ENCODE measurements at regions not wholly inside any gene's neighbourhood (a gene's known extent, or its start where the extent isn't known, plus 50 kb on each side); places are given as distances from the start of the nearest gene placed in this dataset.

- DNase-seq, result no peak
- no peaks in the 10 kb centered on the region for H3K27me3 ChIP-seq (replicated peaks; ENCODE audit: insufficient read depth, low read length)
These were observed 904.9 kb downstream of the CENPC start for GRCh38 chr4:66640233-66640990.

GRCh38 chr4:66639361-66639760 lies 905.9 kb downstream of the CENPC start:
- Histone ChIP-seq H3K4me2 (ENCODE audit: low read depth, low read length) (no peak overlapping the region), H3K27ac (ENCODE audit: low read length) (no peak overlapping the region), H3K9me3 (replicated peaks; ENCODE audit: insufficient read depth, low read length) (no peaks in the 10 kb centered on the region), H3K9me2 (replicated peaks; ENCODE audit: insufficient read depth, low read length) (no peaks in the 10 kb centered on the region), H3K27me3 (replicated peaks; ENCODE audit: insufficient read depth, low read length) (no peaks in the 10 kb centered on the region), H3K36me3 (replicated peaks; ENCODE audit: insufficient read depth, low read length) (no peaks in the 10 kb centered on the region), H2AFZ (ENCODE audit: low read length) (no peak overlapping the region), H3K4me3 (ENCODE audit: low read length) (no peak overlapping the region), H3K9ac (ENCODE audit: low read length) (no peak overlapping the region), H3K79me2 (ENCODE audit: low read length) (no peaks in the 10 kb centered on the region), H3K4me1 (ENCODE audit: low read length) (no peaks in the 10 kb centered on the region), H3F3A (ENCODE audit: insufficient read depth, low read length) (no peaks in the 10 kb centered on the region), H4K20me1 (ENCODE audit: insufficient read depth, low read length) (no peaks in the 10 kb centered on the region)
- TF ChIP-seq EZH2 (optimal IDR thresholded peaks at IDR 0.05; ENCODE audit: low read depth, low read length) (no peak), EZH2phosphoT487 (IDR thresholded peaks at IDR 0.05; ENCODE audit: low read length) (no peak), CTCF (IDR thresholded peaks at IDR 0.05; ENCODE audit: low read length) (no peak)
- DNase-seq, result no peak

More at GRCh38 chr4:66640233-66640990, 904.9 kb downstream of the CENPC start:
- H3F3A ChIP-seq (ENCODE audit: insufficient read depth, low read length), result no peaks in the 10 kb centered on the region
- no peak for TF ChIP-seq EZH2phosphoT487 (IDR thresholded peaks at IDR 0.05; ENCODE audit: low read length)
- no peak for TF ChIP-seq CTCF (IDR thresholded peaks at IDR 0.05; ENCODE audit: low read length)
- no peak for TF ChIP-seq EZH2 (optimal IDR thresholded peaks at IDR 0.05; ENCODE audit: low read depth, low read length)
- no peak overlapping the region for H3K9ac ChIP-seq (ENCODE audit: low read length)
- H2AFZ ChIP-seq (ENCODE audit: low read length), result no peak overlapping the region
- H3K79me2 ChIP-seq (ENCODE audit: low read length), result no peaks in the 10 kb centered on the region
- no peaks in the 10 kb centered on the region for H3K4me1 ChIP-seq (ENCODE audit: low read length)
- H3K9me3 ChIP-seq (replicated peaks; ENCODE audit: insufficient read depth, low read length), result no peaks in the 10 kb centered on the region
- no peak overlapping the region for H3K4me3 ChIP-seq (ENCODE audit: low read length)
- no peak overlapping the region for H3K4me2 ChIP-seq (ENCODE audit: low read depth, low read length)
- H3K9me2 ChIP-seq (replicated peaks; ENCODE audit: insufficient read depth, low read length), result no peaks in the 10 kb centered on the region
- no peak overlapping the region for H3K27ac ChIP-seq (ENCODE audit: low read length)
- no peaks in the 10 kb centered on the region for H4K20me1 ChIP-seq (ENCODE audit: insufficient read depth, low read length)
- H3K36me3 ChIP-seq (replicated peaks; ENCODE audit: insufficient read depth, low read length), result no peaks in the 10 kb centered on the region

GRCh38 chr4:66636349-66636748 lies 909.0 kb downstream of the CENPC start:
- no peak overlapping the region for H3K9ac ChIP-seq (ENCODE audit: low read length)
- TF ChIP-seq CTCF (IDR thresholded peaks at IDR 0.05; ENCODE audit: low read length) (no peak), EZH2 (optimal IDR thresholded peaks at IDR 0.05; ENCODE audit: low read depth, low read length) (no peak), EZH2phosphoT487 (IDR thresholded peaks at IDR 0.05; ENCODE audit: low read length) (no peak)
- no peak overlapping the region for H3K27ac ChIP-seq (ENCODE audit: low read length)

More at GRCh38 chr4:66636349-66636748, 909.0 kb downstream of the CENPC start:
- Histone ChIP-seq H3K4me2 (ENCODE audit: low read depth, low read length) (no peak overlapping the region), H3F3A (ENCODE audit: insufficient read depth, low read length) (no peaks in the 10 kb centered on the region), H3K9me3 (replicated peaks; ENCODE audit: insufficient read depth, low read length) (no peaks in the 10 kb centered on the region), H3K79me2 (ENCODE audit: low read length) (no peaks in the 10 kb centered on the region), H3K4me3 (ENCODE audit: low read length) (no peak overlapping the region), H2AFZ (ENCODE audit: low read length) (no peak overlapping the region), H3K4me1 (ENCODE audit: low read length) (no peaks in the 10 kb centered on the region), H3K27me3 (replicated peaks; ENCODE audit: insufficient read depth, low read length) (no peaks in the 10 kb centered on the region), H3K36me3 (replicated peaks; ENCODE audit: insufficient read depth, low read length) (no peaks in the 10 kb centered on the region), H3K9me2 (replicated peaks; ENCODE audit: insufficient read depth, low read length) (no peaks in the 10 kb centered on the region), H4K20me1 (ENCODE audit: insufficient read depth, low read length) (no peaks in the 10 kb centered on the region)
- DNase-seq, result no peak

All from MM.1S (cell line).